ENCODE measurements at regions not wholly inside any gene's neighbourhood (a gene's known extent, or its start where the extent isn't known, plus 50 kb on each side); places are given as distances from the start of the nearest gene placed in this dataset.
A peak's percentile ranks its signal among the peaks of the same experiment; 100 is the strongest.
"Not testable (repeated sequence)": the region's sequence is repeated elsewhere in the genome, so short reads cannot be mapped to it uniquely, and the experiment has no call there.

GRCh38 chr1:239985044-239985443, 106.6 kb upstream of the FMN2 start:
- DNase-seq (ENCODE audit: low spot score) = no peak
- Histone ChIP-seq H3K4me3 (no peak overlapping the region), H3K27ac (no peak overlapping the region)
- TF ChIP-seq CTCF (IDR thresholded peaks at IDR 0.05) = no peak

- TF ChIP-seq CTCF (IDR thresholded peaks at IDR 0.05) = peak; percentile 47
- no peak overlapping the region for H3K4me3 ChIP-seq
- no peak overlapping the region for H3K27ac ChIP-seq
- no peak for DNase-seq (ENCODE audit: low spot score)
These were observed 104.5 kb upstream of the FMN2 start for GRCh38 chr1:239987103-239987745.

GRCh38 chr1:239989990-239990389, 101.7 kb upstream of the FMN2 start:
- Histone ChIP-seq H3K4me3 (no peak overlapping the region), H3K27ac (no peak overlapping the region)
- no peak for TF ChIP-seq CTCF (IDR thresholded peaks at IDR 0.05)
- DNase-seq (ENCODE audit: low spot score) = no peak

- DNase-seq (ENCODE audit: low spot score); H3K27ac ChIP-seq; H3K4me3 ChIP-seq: not testable (repeated sequence)
These were observed 99.1 kb upstream of the FMN2 start for GRCh38 chr1:239992566-239992965.

GRCh38 chr1:239993366-239993765, 98.3 kb upstream of the FMN2 start:
- H3K27ac ChIP-seq = no peak overlapping the region
- no peak for DNase-seq (ENCODE audit: low spot score)
- H3K4me3 ChIP-seq = no peak overlapping the region
- no peak for TF ChIP-seq CTCF (IDR thresholded peaks at IDR 0.05)

- no peak for DNase-seq (ENCODE audit: low spot score)
- no peak overlapping the region for H3K27ac ChIP-seq
- no peak overlapping the region for H3K4me3 ChIP-seq
- no peak for TF ChIP-seq CTCF (IDR thresholded peaks at IDR 0.05)
These were observed 96.4 kb upstream of the FMN2 start for GRCh38 chr1:239995281-239995680.

GRCh38 chr1:239997160-239997514, 94.5 kb upstream of the FMN2 start:
- Histone ChIP-seq H3K4me3 (peak overlapping the region; percentile 57), H3K27ac (no peak overlapping the region)
- TF ChIP-seq CTCF (IDR thresholded peaks at IDR 0.05) = no peak
- no peak for DNase-seq (ENCODE audit: low spot score)
